ENCODE measurements at regions not wholly inside any gene's neighbourhood (a gene's known extent, or its start where the extent isn't known, plus 50 kb on each side); places are given as distances from the start of the nearest gene placed in this dataset.

GRCh38 chr4:145298885-145299284 is 118.5 kb upstream of the OTUD4 start:
- intact Hi-C loops (cut with micrococcal nuclease; ENCODE audit: unreplicated experiment): no loop called here
- Histone ChIP-seq H4K20me1 (ENCODE audit: control insufficient read depth, insufficient read depth) (no peaks in the 10 kb centered on the region), H3K4me3 (no peak overlapping the region), H3K27ac (ENCODE audit: control insufficient read depth, insufficient read depth) (peak overlapping the region; percentile 22), H3K4me2 (ENCODE audit: control insufficient read depth, insufficient read depth) (peak overlapping the region; percentile 91), H3K27me3 (replicated peaks in 1 of 2; ENCODE audit: control insufficient read depth in 2 of 2, insufficient read depth in 2 of 2, low read length in 1 of 2) (no peaks in the 10 kb centered on the region), H2AFZ (ENCODE audit: control insufficient read depth, low read depth, low read length) (peak overlapping the region; percentile 25), H3K4me1 (ENCODE audit: control insufficient read depth, insufficient read depth, low read length) (peaks cover 13% of the 10 kb centered on the region), H3K79me2 (ENCODE audit: control insufficient read depth, insufficient read depth, low read length) (no peaks in the 10 kb centered on the region), H3K9me3 (replicated peaks; ENCODE audit: control insufficient read depth, insufficient read depth, low read length) (no peaks in the 10 kb centered on the region; the same call in 2 of the 3 replicates), H3K9ac (ENCODE audit: control insufficient read depth, insufficient read depth, low read length) (no peak overlapping the region), H3K36me3 (ENCODE audit: control insufficient read depth in 2 of 2, insufficient read depth in 2 of 2, low read length in 1 of 2) (no peaks in the 10 kb centered on the region)
- POLR2A ChIA-PET: no interaction called here
- SMC1A ChIA-PET (ENCODE audit: uncharacterized antibody, unreplicated experiment): interaction anchor here (0.7 to 2.8 kb wide), 3 partner anchors 10 to 327 kb away, joined by 3 to 13 read pairs (median 3); no protein-coding TSS in a partner anchor
- RAD21 ChIA-PET (ENCODE audit: unreplicated experiment): interaction anchor here (0.6 to 0.9 kb wide), 2 partner anchors 12 to 328 kb away, joined by 3 to 4 read pairs; no protein-coding TSS in a partner anchor
- in situ Hi-C loops (cut with MboI): no loop called here
- ATAC-seq: peak; percentile 62
- peak; percentile 26 for DNase-seq (ENCODE audit: low read depth, low spot score)
- no peak for FAIRE-seq
- no TSS peak for BruUV-seq (replicated peaks)
- TF ChIP-seq CREB1 (IDR thresholded peaks at IDR 0.05; ENCODE audit: low read depth): no peak
- TF ChIP-seq, protein P1, sequence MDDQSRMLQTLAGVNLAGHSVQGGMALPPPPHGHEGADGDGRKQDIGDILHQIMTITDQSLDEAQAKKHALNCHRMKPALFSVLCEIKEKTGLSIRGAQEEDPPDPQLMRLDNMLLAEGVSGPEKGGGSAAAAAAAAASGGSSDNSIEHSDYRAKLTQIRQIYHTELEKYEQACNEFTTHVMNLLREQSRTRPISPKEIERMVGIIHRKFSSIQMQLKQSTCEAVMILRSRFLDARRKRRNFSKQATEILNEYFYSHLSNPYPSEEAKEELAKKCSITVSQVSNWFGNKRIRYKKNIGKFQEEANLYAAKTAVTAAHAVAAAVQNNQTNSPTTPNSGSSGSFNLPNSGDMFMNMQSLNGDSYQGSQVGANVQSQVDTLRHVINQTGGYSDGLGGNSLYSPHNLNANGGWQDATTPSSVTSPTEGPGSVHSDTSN (IDR thresholded peaks at IDR 0.05; ENCODE audit: insufficient replicate concordance, low read depth, low read length): no peak
- TF ChIP-seq RUNX3 (IDR thresholded peaks at IDR 0.05; ENCODE audit: low read length): peak; percentile 27; the same call in 1 of the 2 replicates
- 0 out of 2 replicates have a peak, but pooled peaks have one; percentile 6 for TF ChIP-seq TBL1XR1 (IDR thresholded peaks at IDR 0.05; ENCODE audit: low read depth, low read length)
- TF ChIP-seq TARDBP (IDR thresholded peaks at IDR 0.05; ENCODE audit: borderline replicate concordance): no peak
- CTCF ChIA-PET: interaction anchor here (1.4 kb wide), 1 partner anchor 11 kb away, joined by 4 read pairs; no protein-coding TSS in a partner anchor
- 0% methylated on average over 2 of the region's 2 CpGs for WGBS (ENCODE audit: insufficient coverage, insufficient replicate concordance, low lambda C conversion rate, missing lambda C conversion rate)

GRCh38 chr4:145297556-145297955 is 117.2 kb upstream of the OTUD4 start:
- Histone ChIP-seq H4K20me1 (ENCODE audit: control insufficient read depth, insufficient read depth) (no peaks in the 10 kb centered on the region), H3K79me2 (ENCODE audit: control insufficient read depth, insufficient read depth, low read length) (no peaks in the 10 kb centered on the region), H3K27ac (ENCODE audit: control insufficient read depth, insufficient read depth) (no peak overlapping the region), H2AFZ (ENCODE audit: control insufficient read depth, low read depth, low read length) (no peak overlapping the region), H3K9me3 (replicated peaks; ENCODE audit: control insufficient read depth, insufficient read depth, low read length) (no peaks in the 10 kb centered on the region; the same call in 2 of the 3 replicates), H3K4me2 (ENCODE audit: control insufficient read depth, insufficient read depth) (peak overlapping the region; percentile 18), H3K36me3 (ENCODE audit: control insufficient read depth in 2 of 2, insufficient read depth in 2 of 2, low read length in 1 of 2) (no peaks in the 10 kb centered on the region), H3K4me1 (ENCODE audit: control insufficient read depth, insufficient read depth, low read length) (peaks cover 13% of the 10 kb centered on the region), H3K4me3 (no peak overlapping the region), H3K9ac (ENCODE audit: control insufficient read depth, insufficient read depth, low read length) (no peak overlapping the region), H3K27me3 (replicated peaks in 1 of 2; ENCODE audit: control insufficient read depth in 2 of 2, insufficient read depth in 2 of 2, low read length in 1 of 2) (no peaks in the 10 kb centered on the region)
- in situ Hi-C loops (cut with MboI): no loop called here
- ChIA-PET CTCF (no interaction called here), SMC1A (ENCODE audit: uncharacterized antibody, unreplicated experiment) (no interaction called here), POLR2A (no interaction called here), RAD21 (ENCODE audit: unreplicated experiment) (no interaction called here)
- FAIRE-seq (no peak), ATAC-seq (peak; percentile 23), DNase-seq (ENCODE audit: low read depth, low spot score) (peak; percentile 26)
- intact Hi-C loops (cut with micrococcal nuclease; ENCODE audit: unreplicated experiment): no loop called here
- BruUV-seq (replicated peaks): no TSS peak
- TF ChIP-seq CEBPZ (IDR thresholded peaks at IDR 0.05; ENCODE audit: low read depth, low read length) (no peak), RUNX3 (IDR thresholded peaks at IDR 0.05; ENCODE audit: low read length) (peak; percentile 67), ATF7 (IDR thresholded peaks at IDR 0.05; ENCODE audit: low read depth) (no peak), JUNB (IDR thresholded peaks at IDR 0.05) (peak; percentile 77), CREM (IDR thresholded peaks at IDR 0.05; ENCODE audit: low read depth) (0 out of 2 replicates have a peak, but pooled peaks have one; percentile 32), EP300 (IDR thresholded peaks at IDR 0.05; ENCODE audit: borderline replicate concordance in 1 of 2, control insufficient read depth in 1 of 2, low read depth in 2 of 2, low read length in 2 of 2) (no peak), TCF7 (IDR thresholded peaks at IDR 0.05; ENCODE audit: borderline replicate concordance) (0 out of 2 replicates have a peak, but pooled peaks have one; percentile 29), NFIC (IDR thresholded peaks at IDR 0.05; ENCODE audit: low read depth, low read length) (peak; percentile 65; the same call in 1 of the 2 replicates), EGR1 (IDR thresholded peaks at IDR 0.05; ENCODE audit: borderline replicate concordance in 1 of 2, low read depth in 2 of 2, low read length in 2 of 2) (no peak), ZNF622 (IDR thresholded peaks at IDR 0.05) (no peak)

All from GM12878 (cell line).